Lung (tissue), 11 donors: ENCODE measurements at regions not wholly inside any gene's neighbourhood (a gene's known extent, or its start where the extent isn't known, plus 50 kb on each side); places are given as distances from the start of the nearest gene placed in this dataset.

Source experiments
- ATAC-seq: fragments of 200-7000 bp; cut with Tn5 transposase; one replicate; pipeline ENCODE4 v1.9.1; 2020; ENCODE audit warnings: moderate number of reproducible peaks; ENCODE audit not compliant: insufficient read depth, low FRiP score
- DNase-seq, 3 donors: peaks; one replicate each; pipeline ENCODE4 v3.0.0-alpha.2; 2013 to 2017
- H3K27ac ChIP-seq, 2 donors: one replicate each; pipeline ENCODE4 v1.5.1; 2013; ENCODE audit warnings: mild to moderate bottlenecking in 2 of 2, moderate library complexity in 2 of 2, control low read depth in 1 of 2, inconsistent platforms in 1 of 2, low read depth in 1 of 2, low read length in 1 of 2
- H3K27me3 ChIP-seq, 3 donors: one replicate each; pipeline ENCODE4 v1.5.1; 2013; ENCODE audit warnings: low read length in 2 of 3; ENCODE audit not compliant: control insufficient read depth in 3 of 3, insufficient read depth in 3 of 3
- H3K36me3 ChIP-seq, 4 donors: one replicate each; pipeline ENCODE4 v1.5.1; 2013; ENCODE audit warnings: low read length in 4 of 4, mild to moderate bottlenecking in 1 of 4, moderate library complexity in 1 of 4; ENCODE audit not compliant: control insufficient read depth in 4 of 4, insufficient read depth in 4 of 4
- H3K4me1 ChIP-seq, 5 donors: one replicate each; pipeline ENCODE4 v1.5.1; 2013; ENCODE audit warnings: low read length in 5 of 5, mild to moderate bottlenecking in 2 of 5, moderate library complexity in 1 of 5; ENCODE audit not compliant: control insufficient read depth in 5 of 5, insufficient read depth in 5 of 5
- H3K4me3 ChIP-seq: one replicate; pipeline ENCODE4 v1.5.1; 2013; ENCODE audit warnings: mild to moderate bottlenecking, control low read depth, moderate library complexity
- H3K9ac ChIP-seq, 2 donors: one replicate each; pipeline ENCODE4 v1.5.1; 2013; ENCODE audit warnings: low read length in 2 of 2, control low read depth in 1 of 2; ENCODE audit not compliant: insufficient read depth in 1 of 2
- H3K9me3 ChIP-seq, 4 donors: one replicate each; pipeline ENCODE4 v1.5.1; 2013; ENCODE audit warnings: low read length in 3 of 4, mild to moderate bottlenecking in 1 of 4, moderate library complexity in 1 of 4; ENCODE audit not compliant: control insufficient read depth in 4 of 4, insufficient read depth in 3 of 4
- CTCF ChIP-seq: IDR thresholded peaks from 2 replicates; pipeline ENCODE4 v1.5.1; 2012; ENCODE audit warnings: mild to moderate bottlenecking; ENCODE audit errors: control extremely low read depth, extremely low read depth
- WGBS, 2 donors: extraction: QIAGEN DNeasy Blood & Tissue Kit; methylation state at CpG; one replicate each; pipeline ENCODE4 v1.1.7; 2013; 5-methylcytosine and 5-hydroxymethylcytosine counted together
- donor health status: control.
- donor health status: control.
- donor health status: Bipolar disorder and iron deficiency.
- donor health status: healthy.
- donor health status: DM: yes; HTN: yes; CAD: no.

GRCh38 chr12:19719672-19720071 is 280.4 kb downstream of the AEBP2 start:
- Histone ChIP-seq H3K4me3 (no peak overlapping the region), H3K4me1 (peaks cover 0 to 4% (median 0%) of the 10 kb centered on the region in 5 donors), H3K27ac (no peak overlapping the region), H3K9ac (no peak overlapping the region), H3K9me3 (no peaks in the 10 kb centered on the region), H3K27me3 (no peaks in the 10 kb centered on the region), H3K36me3 (no peaks in the 10 kb centered on the region)
- no peak for ATAC-seq
- TF ChIP-seq CTCF, result no peak
- no peak for DNase-seq
- 84 to 100% methylated on average over 1 of the region's 1 CpG for WGBS, 2 donors

GRCh38 chr12:19726122-19726521 is 286.8 kb downstream of the AEBP2 start:
- DNase-seq, result no peak
- H3K4me1 ChIP-seq, result peaks cover 0 to 3% (median 0%) of the 10 kb centered on the region in 5 donors
- no peaks in the 10 kb centered on the region for H3K36me3 ChIP-seq
- H3K27ac ChIP-seq, result no peak overlapping the region
- no peak for TF ChIP-seq CTCF
- ATAC-seq, result no peak
- no peak overlapping the region for H3K4me3 ChIP-seq
- no peak overlapping the region for H3K9ac ChIP-seq
- WGBS, 2 donors, result 95% methylated on average over 5 of the region's 5 CpGs
- peaks cover 0 to 10% (median 0%) of the 10 kb centered on the region in 4 donors for H3K9me3 ChIP-seq
- no peaks in the 10 kb centered on the region for H3K27me3 ChIP-seq

- H3K4me3 ChIP-seq, result no peak overlapping the region
- ATAC-seq, result no peak
- H3K27me3 ChIP-seq, result no peaks in the 10 kb centered on the region
- no peak for TF ChIP-seq CTCF
- DNase-seq, result no peak
- 93 to 96% methylated on average over 6 of the region's 6 CpGs for WGBS, 2 donors
- no peak overlapping the region for H3K27ac ChIP-seq
- H3K9me3 ChIP-seq, result peaks cover 0 to 10% (median 0%) of the 10 kb centered on the region in 4 donors
- H3K9ac ChIP-seq, result no peak overlapping the region
- no peaks in the 10 kb centered on the region for H3K36me3 ChIP-seq
- no peaks in the 10 kb centered on the region for H3K4me1 ChIP-seq
These were observed 287.3 kb downstream of the AEBP2 start for GRCh38 chr12:19726592-19726991.

GRCh38 chr12:19737019-19737418 is 297.7 kb downstream of the AEBP2 start:
- Histone ChIP-seq H3K27me3 (no peaks in the 10 kb centered on the region), H3K27ac (no peak overlapping the region), H3K4me3 (no peak overlapping the region), H3K4me1 (peaks cover 0 to 5% (median 4%) of the 10 kb centered on the region in 5 donors), H3K9ac (no peak overlapping the region), H3K9me3 (peaks cover 0 to 2% (median 0%) of the 10 kb centered on the region in 4 donors), H3K36me3 (no peaks in the 10 kb centered on the region)
- ATAC-seq (no peak), DNase-seq (no peak)
- no peak for TF ChIP-seq CTCF
